T-helper 1 cell treated with Interleukin-12 subunit alpha and Interleukin-12 subunit beta and Interleukin-4 antibody, amounts not matched to agents 30 μg/mL and 1 μg/mL, for 36 hours (primary cell): ENCODE measurements at regions not wholly inside any gene's neighbourhood (a gene's known extent, or its start where the extent isn't known, plus 50 kb on each side); places are given as distances from the start of the nearest gene placed in this dataset.

Experiments
- H3K27ac Mint-ChIP-seq: one replicate; pipeline ENCODE4 v1.8.0; 2021; ENCODE audit warnings: mild to moderate bottlenecking, mixed read lengths
- H3K27me3 Mint-ChIP-seq: one replicate; pipeline ENCODE4 v1.8.0; 2021; ENCODE audit warnings: low read depth, mixed read lengths
- H3K36me3 Mint-ChIP-seq: one replicate; pipeline ENCODE4 v1.8.0; 2021; ENCODE audit warnings: low read depth, mixed read lengths
- H3K4me1 Mint-ChIP-seq: one replicate; pipeline ENCODE4 v1.8.0; 2021; ENCODE audit warnings: low read depth, mixed read lengths
- H3K4me3 Mint-ChIP-seq: one replicate; pipeline ENCODE4 v1.8.0; 2021; ENCODE audit warnings: mild to moderate bottlenecking, moderate library complexity, mixed read lengths
- H3K9me3 Mint-ChIP-seq: one replicate; pipeline ENCODE4 v1.8.0; 2021; ENCODE audit warnings: mixed read lengths

DNA sequence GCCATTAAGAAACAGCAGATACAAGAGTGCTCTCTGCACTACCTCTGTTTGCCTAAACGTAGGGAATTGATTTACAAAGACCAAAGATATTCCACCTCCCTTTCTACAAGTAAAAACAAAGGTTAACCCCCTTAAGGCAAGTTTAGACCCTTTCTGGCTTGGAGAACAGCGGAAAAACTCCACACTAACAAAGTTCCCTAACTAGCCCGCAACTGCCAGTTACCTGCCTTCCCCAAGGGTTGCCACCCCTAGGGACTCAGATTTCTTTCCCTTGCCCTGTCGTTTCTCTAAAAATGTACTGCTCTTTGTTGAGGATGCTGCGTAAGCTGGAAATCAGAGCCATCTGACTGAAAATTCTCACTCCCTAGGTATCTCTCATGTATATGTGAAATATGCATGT lies 627.5 kb upstream of the SOX11 start:
- H3K4me1 Mint-ChIP-seq: no peaks in the 10 kb centered on the region
- no peaks in the 10 kb centered on the region for H3K36me3 Mint-ChIP-seq
- no peak overlapping the region for H3K4me3 Mint-ChIP-seq
- peaks cover 8% of the 10 kb centered on the region for H3K9me3 Mint-ChIP-seq
- H3K27ac Mint-ChIP-seq: no peak overlapping the region
- no peaks in the 10 kb centered on the region for H3K27me3 Mint-ChIP-seq

DNA sequence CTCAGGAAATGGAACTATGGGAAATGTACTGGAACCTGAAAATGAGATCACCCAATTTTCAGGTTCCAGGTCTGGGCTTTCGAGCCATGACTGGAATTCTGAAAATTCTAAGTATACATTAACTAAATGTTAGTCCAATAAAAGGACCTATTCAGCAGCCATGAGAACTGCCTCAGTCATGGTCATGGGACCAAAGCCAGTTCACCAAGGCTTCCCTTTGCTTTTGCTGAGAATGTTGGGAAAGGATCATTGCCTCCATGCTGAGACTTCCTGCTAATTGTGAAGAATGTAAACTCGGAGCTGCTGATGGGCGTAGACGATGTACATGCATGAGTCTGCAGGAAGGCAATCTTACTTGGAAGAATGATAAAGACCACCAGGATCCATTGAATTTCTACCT lies 624.4 kb upstream of the SOX11 start:
- H3K9me3 Mint-ChIP-seq: peaks cover 14% of the 10 kb centered on the region
- no peaks in the 10 kb centered on the region for H3K36me3 Mint-ChIP-seq
- H3K4me3 Mint-ChIP-seq: no peak overlapping the region
- H3K4me1 Mint-ChIP-seq: no peaks in the 10 kb centered on the region
- no peaks in the 10 kb centered on the region for H3K27me3 Mint-ChIP-seq
- H3K27ac Mint-ChIP-seq: no peak overlapping the region

DNA sequence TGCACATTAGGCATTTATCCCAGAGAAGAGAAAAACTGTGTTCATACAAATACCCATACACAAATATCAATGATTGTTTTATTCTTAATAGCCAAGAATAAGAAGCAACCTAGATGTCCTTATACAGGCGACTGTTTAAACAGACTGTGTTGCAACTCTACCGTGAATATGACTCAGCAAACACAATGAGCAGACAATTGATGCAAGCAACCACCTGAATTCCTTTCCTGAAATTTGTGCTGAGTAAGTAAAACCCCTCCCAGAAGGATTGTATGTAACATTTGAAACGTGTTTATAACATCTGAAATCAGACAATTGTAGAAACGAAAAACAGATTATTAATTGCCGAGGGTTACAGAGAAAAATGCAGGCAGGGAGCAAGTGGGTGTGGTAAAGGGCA lies 621.9 kb upstream of the SOX11 start:
- Mint-ChIP-seq H3K27me3 (no peaks in the 10 kb centered on the region), H3K9me3 (peaks cover 13% of the 10 kb centered on the region), H3K27ac (no peak overlapping the region), H3K4me3 (no peak overlapping the region), H3K36me3 (no peaks in the 10 kb centered on the region), H3K4me1 (no peaks in the 10 kb centered on the region)

DNA sequence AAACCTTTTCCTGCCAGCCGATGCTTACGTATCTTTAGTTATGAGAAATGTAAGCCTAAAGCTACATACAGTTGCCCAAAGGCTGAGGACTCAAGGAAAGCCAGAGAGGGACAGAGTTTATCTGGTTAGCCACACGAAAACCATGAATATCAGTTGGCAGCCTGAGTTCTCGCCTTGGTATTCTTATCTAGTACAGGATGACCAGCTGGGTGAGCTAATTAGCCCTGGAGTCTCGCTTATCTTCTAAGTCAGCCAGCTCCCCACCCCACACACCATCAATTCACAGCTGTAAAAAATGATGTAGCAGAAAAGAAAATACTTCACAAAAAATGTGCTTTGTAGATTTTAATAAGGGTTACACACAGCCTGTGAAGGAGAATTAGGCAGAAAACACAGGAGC lies 617.5 kb upstream of the SOX11 start:
- no peaks in the 10 kb centered on the region for H3K27me3 Mint-ChIP-seq
- no peaks in the 10 kb centered on the region for H3K4me1 Mint-ChIP-seq
- H3K27ac Mint-ChIP-seq: no peak overlapping the region
- H3K4me3 Mint-ChIP-seq: no peak overlapping the region
- H3K36me3 Mint-ChIP-seq: no peaks in the 10 kb centered on the region
- H3K9me3 Mint-ChIP-seq: peaks cover 11% of the 10 kb centered on the region

DNA sequence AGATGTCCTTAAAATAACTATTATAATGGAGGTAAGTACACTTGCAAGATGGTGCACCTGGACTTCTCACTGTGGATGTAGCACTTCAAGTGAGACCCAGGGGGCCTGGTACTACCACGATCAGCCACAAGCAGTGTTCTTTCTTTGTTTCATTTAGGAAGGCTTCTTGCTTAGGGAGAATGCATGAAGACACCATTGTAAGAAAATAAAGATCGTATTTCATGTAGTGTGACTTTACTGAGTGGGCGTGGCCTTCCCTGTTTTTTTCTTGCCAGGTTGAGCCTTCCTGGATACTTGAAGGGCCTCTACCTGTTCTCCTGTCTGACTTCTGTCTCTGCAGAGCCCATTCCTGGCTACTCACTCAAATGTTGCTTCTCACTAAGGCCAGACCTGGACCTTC lies 615.6 kb upstream of the SOX11 start:
- H3K36me3 Mint-ChIP-seq: no peaks in the 10 kb centered on the region
- no peaks in the 10 kb centered on the region for H3K4me1 Mint-ChIP-seq
- H3K9me3 Mint-ChIP-seq: peaks cover 11% of the 10 kb centered on the region
- no peak overlapping the region for H3K27ac Mint-ChIP-seq
- H3K4me3 Mint-ChIP-seq: no peak overlapping the region
- H3K27me3 Mint-ChIP-seq: no peaks in the 10 kb centered on the region

DNA sequence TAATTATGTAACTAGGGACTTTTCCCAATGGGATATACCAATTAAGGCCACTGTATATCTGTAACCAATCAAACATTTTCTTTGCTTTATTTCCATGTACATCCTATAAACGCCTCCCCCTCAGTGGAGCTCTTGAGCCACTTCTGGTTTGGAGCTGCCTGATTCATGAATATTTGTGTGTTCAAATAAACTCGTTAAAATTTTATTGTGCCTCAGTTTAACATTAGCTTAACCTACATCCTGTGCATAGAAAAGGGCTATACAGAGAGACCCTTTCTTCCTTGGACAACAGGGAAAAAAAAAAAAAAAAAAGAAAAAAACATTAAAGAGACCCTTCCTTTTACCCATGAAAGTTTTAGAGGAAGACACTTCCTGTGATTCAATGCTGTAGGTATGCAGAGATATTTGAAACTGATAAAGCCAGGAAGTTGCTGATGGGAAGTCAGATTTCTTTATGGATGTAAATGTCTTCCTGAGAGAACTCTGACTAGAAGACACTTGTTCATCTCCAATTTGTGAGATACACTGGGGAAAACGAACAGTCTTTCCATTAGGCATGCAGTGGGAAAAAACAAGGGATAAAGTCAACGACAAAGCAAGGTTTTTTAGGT lies 614.6 kb upstream of the SOX11 start:
- Mint-ChIP-seq H3K27me3 (no peaks in the 10 kb centered on the region), H3K4me1 (no peaks in the 10 kb centered on the region), H3K36me3 (no peaks in the 10 kb centered on the region), H3K4me3 (no peak overlapping the region), H3K9me3 (peaks cover 6% of the 10 kb centered on the region), H3K27ac (no peak overlapping the region)

DNA sequence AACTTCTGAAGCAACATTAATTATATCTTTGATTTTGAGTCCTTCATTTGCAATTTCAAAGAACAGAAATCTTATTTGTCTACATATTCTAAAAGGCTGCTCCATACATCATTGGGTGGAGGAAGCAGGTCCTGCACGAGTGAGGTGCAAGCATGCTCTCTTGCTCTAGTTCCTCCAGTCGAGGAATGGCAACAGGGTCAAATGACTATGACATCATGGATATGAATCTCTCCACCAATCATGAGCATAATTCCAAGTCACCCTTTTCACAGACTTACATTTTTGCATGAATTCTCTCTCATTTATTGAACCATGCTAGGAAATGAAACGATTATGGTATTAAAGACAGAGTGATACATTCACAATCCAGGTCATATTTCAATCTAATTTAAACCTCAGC lies 608.8 kb upstream of the SOX11 start:
- H3K36me3 Mint-ChIP-seq: no peaks in the 10 kb centered on the region
- peaks cover 9% of the 10 kb centered on the region for H3K9me3 Mint-ChIP-seq
- H3K4me3 Mint-ChIP-seq: no peak overlapping the region
- H3K4me1 Mint-ChIP-seq: no peaks in the 10 kb centered on the region
- H3K27ac Mint-ChIP-seq: no peak overlapping the region
- H3K27me3 Mint-ChIP-seq: no peaks in the 10 kb centered on the region

DNA sequence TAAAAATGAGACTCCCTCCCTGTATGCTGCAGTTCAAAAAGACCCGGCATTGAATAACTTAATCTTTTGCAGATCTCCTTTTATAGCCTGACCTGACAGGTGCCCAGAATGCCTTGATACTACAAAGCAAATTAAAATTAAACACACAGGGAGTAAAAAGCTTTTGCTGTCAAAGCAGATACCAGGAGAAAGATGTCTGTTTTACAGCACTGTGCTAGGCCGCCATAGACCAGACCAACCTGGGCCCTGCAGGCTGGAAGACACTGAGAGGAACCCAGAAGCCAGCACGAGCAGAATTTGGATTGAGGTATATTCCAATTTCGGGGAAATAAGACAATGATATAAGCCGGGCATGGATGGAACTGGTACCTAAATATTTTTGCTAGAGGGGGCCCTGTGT lies 602.8 kb upstream of the SOX11 start:
- Mint-ChIP-seq H3K9me3 (peaks cover 14% of the 10 kb centered on the region), H3K4me3 (no peak overlapping the region), H3K27ac (no peak overlapping the region), H3K4me1 (no peaks in the 10 kb centered on the region), H3K27me3 (no peaks in the 10 kb centered on the region), H3K36me3 (no peaks in the 10 kb centered on the region)

DNA sequence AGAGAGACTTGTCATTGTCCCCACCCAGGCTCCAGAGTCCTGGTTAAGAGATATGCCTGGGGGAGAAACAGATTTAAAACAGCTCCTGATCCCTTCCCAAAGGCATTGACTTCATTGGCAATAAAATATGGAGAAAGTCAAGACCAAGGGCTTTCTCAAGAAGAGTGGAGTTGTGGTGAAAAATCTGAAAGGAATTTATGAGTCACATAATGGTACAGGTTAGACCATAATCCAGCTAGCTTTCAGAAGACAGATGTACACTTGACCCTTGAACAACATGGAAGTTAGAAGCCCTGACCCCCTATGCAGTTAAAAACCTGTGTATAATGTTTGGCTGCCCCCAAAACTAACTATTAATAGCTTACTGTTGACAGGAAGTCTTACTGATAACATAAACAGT lies 599.1 kb upstream of the SOX11 start:
- Mint-ChIP-seq H3K4me3 (no peak overlapping the region), H3K36me3 (no peaks in the 10 kb centered on the region), H3K27ac (no peak overlapping the region), H3K9me3 (peaks cover 21% of the 10 kb centered on the region), H3K27me3 (no peaks in the 10 kb centered on the region), H3K4me1 (no peaks in the 10 kb centered on the region)

DNA sequence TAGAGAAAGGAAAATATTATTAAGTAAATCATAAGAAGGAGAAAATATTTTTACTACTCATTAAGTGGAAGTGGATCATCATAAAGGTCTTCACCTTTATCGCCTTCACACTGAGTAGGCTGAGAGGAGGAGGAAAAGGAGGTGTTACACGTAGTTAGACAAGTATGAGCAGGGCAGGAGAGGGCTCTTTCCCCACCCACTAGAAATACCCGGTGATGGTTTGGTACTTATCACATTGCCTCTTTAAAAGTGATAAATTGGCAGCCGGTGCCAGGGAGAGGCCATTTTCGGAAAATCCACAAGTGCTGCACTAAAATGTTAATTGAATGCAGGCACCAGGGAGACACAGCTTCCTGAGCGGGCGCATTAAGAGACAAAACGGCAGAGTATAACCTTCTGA lies 598.7 kb upstream of the SOX11 start:
- peaks cover 21% of the 10 kb centered on the region for H3K9me3 Mint-ChIP-seq
- no peak overlapping the region for H3K27ac Mint-ChIP-seq
- H3K4me1 Mint-ChIP-seq: no peaks in the 10 kb centered on the region
- H3K36me3 Mint-ChIP-seq: no peaks in the 10 kb centered on the region
- no peaks in the 10 kb centered on the region for H3K27me3 Mint-ChIP-seq
- H3K4me3 Mint-ChIP-seq: no peak overlapping the region

DNA sequence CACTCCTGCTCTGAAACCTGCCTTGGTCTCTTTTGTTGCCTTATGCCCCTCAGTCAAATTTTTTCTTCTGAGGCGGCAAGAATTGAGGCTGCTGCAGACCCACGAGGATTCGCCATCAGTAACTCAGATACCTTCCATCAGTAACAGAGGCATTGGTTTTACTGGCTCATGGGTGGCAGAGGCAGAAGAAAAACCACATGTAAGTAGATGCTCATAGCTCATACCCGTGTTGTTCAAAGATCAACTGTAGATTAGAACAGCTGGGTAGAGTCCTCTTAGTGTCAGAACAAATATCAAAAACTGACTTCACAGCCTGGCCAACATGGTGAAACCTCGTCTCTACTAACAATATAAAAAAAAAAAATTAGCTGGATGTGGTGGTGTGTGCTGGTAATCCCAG lies 598.0 kb upstream of the SOX11 start:
- Mint-ChIP-seq H3K27me3 (no peaks in the 10 kb centered on the region), H3K4me3 (no peak overlapping the region), H3K27ac (no peak overlapping the region), H3K4me1 (no peaks in the 10 kb centered on the region), H3K9me3 (peaks cover 25% of the 10 kb centered on the region), H3K36me3 (no peaks in the 10 kb centered on the region)

DNA sequence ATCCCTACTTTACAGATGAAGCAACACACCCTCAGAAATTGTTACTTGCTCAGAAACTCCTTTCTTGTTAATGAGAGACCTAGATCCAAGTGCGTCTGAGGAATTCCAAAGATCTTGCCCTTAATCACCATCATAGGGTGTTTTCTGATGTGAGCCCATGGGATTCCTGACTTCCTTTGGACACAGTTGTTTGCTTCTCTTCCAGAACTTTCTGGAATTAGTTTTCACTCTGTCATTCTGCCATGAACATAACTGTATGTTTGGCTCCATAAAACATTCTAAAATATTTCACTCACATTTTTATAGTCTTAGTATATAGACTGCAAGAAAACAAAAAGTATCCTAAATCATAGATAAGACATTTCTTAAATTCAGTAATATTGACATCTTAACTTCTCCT lies 593.9 kb upstream of the SOX11 start:
- no peak overlapping the region for H3K4me3 Mint-ChIP-seq
- no peaks in the 10 kb centered on the region for H3K36me3 Mint-ChIP-seq
- no peak overlapping the region for H3K27ac Mint-ChIP-seq
- no peaks in the 10 kb centered on the region for H3K4me1 Mint-ChIP-seq
- H3K27me3 Mint-ChIP-seq: no peaks in the 10 kb centered on the region
- peaks cover 33% of the 10 kb centered on the region for H3K9me3 Mint-ChIP-seq

DNA sequence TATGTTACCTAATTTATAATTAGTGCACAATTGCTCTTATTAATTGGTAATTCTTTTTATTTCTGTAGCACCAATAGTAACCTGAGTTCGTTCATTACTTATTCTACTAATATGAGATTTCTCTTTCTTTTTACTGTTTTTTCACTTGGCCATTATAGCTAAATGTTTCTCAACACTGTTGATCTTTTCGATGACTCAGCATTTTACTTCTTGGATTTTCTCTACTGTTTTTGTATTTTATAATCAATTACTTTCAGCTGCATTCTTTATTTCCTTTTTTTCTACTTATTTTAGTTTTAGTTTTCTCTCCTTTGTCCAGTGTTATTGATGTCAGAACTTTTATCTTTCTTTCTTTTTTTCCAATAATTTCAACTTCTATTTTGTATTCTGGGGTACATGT lies 589.4 kb upstream of the SOX11 start:
- Mint-ChIP-seq H3K36me3 (no peaks in the 10 kb centered on the region), H3K27ac (no peak overlapping the region), H3K9me3 (peaks cover 28% of the 10 kb centered on the region), H3K27me3 (no peaks in the 10 kb centered on the region), H3K4me1 (no peaks in the 10 kb centered on the region), H3K4me3 (no peak overlapping the region)

DNA sequence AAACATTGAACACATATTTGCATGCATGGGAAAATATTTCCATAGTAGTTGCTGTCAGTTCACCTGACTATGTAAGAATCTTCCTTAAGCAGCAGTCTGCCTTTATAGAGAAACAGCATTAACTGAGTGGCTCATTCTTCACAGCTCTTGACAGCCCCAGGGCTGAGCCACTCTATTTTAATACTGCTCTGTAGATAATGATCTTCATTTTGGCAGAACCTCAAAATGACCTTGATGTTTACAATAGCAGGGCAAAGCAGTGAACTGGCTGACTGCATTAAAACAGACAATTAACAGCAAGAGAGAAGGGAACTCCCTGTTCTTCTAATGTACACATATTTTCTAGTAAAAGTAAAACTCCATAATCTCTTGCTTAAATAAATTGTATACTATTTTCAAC lies 580.6 kb upstream of the SOX11 start:
- H3K4me1 Mint-ChIP-seq: no peaks in the 10 kb centered on the region
- no peak overlapping the region for H3K27ac Mint-ChIP-seq
- H3K4me3 Mint-ChIP-seq: no peak overlapping the region
- H3K27me3 Mint-ChIP-seq: no peaks in the 10 kb centered on the region
- no peaks in the 10 kb centered on the region for H3K36me3 Mint-ChIP-seq
- H3K9me3 Mint-ChIP-seq: peaks cover 20% of the 10 kb centered on the region

DNA sequence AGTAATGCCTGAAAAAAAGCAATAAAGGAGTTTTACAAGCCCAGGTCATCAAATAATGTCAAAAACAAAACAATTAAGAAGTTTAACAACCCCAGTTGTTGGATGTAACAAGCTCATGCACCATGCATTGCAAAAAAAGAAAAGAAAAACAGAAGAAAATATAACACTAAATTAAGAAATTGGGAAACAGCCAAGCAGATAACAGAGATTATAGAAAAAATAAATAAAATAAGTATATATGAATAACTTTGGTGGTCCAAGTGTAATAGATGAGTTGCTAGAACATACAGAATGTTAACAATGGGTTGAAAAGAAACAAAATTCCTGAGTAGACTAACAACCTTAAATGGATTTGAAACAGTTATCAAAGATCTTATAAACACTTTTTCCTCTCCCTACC lies 573.1 kb upstream of the SOX11 start:
- Mint-ChIP-seq H3K4me3 (no peak overlapping the region), H3K27me3 (no peaks in the 10 kb centered on the region), H3K36me3 (no peaks in the 10 kb centered on the region), H3K27ac (no peak overlapping the region), H3K4me1 (no peaks in the 10 kb centered on the region), H3K9me3 (peaks cover 12% of the 10 kb centered on the region)

DNA sequence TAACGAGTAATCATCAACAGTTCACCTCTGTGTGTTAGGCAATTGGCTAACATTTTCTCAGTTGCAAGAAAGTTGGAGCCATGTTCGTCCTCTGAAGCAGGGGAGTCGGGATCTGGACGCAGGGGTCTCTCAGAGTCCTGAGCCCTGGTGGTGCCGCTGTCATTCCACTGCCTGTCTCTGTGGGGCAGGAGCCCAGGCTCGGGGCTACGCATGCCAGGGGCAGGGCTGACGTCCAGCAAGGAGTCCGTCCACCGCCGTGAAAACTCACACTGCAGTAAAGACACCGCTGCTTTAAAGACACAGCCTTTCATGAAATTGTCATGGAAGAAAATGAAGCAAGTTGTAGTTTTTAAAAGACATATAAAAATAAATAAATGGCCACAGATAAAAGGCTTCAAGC lies 571.1 kb upstream of the SOX11 start:
- Mint-ChIP-seq H3K27ac (no peak overlapping the region), H3K4me3 (no peak overlapping the region), H3K27me3 (no peaks in the 10 kb centered on the region), H3K9me3 (peaks cover 8% of the 10 kb centered on the region), H3K4me1 (no peaks in the 10 kb centered on the region), H3K36me3 (no peaks in the 10 kb centered on the region)
